ENCODE measurements at regions not wholly inside any gene's neighbourhood (a gene's known extent, or its start where the extent isn't known, plus 50 kb on each side); places are given as distances from the start of the nearest gene placed in this dataset.

- TF ChIP-seq CTCF (IDR thresholded peaks at IDR 0.05) (no peak), POLR2A (IDR thresholded peaks at IDR 0.05) (no peak)
Observed at GRCh38 chr15:72979308-72979707, 73.0 kb upstream of the NEO1 start.

All from right lobe of liver (tissue), 4 donors.